NT2/D1 (cell line): ENCODE measurements at regions not wholly inside any gene's neighbourhood (a gene's known extent, or its start where the extent isn't known, plus 50 kb on each side); places are given as distances from the start of the nearest gene placed in this dataset.

Source experiments
- YY1 ChIP-seq: IDR thresholded peaks from 2 replicates; pipeline ENCODE4 v1.6.1; 2011; ENCODE audit not compliant: insufficient read length, insufficient read depth
- ZNF274 ChIP-seq: IDR thresholded peaks from 2 replicates; pipeline ENCODE4 v1.6.1; 2011; ENCODE audit warnings: mild to moderate bottlenecking, low read depth, low read length

DNA sequence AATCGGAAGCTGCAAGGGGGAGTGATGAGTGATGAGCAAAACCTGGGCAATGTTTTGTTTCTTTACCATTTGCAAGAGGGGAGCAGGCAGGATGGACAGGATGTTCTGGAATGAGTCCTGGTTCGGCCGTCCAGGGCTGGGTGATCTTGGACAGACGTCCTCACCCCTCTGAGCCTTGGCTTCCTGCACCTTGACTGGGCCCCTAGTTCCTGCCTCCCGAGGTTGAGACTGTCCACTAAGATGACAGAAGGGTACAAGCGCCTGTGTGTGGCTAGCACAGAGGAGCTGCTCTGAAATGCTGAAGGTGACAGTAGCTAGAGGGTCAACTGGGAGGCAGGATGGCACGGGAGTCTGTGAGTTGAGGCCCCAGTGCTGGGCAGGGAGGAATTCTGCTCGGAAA is 306.2 kb downstream of the MN1 start:
- TF ChIP-seq YY1, result no peak
- no peak for TF ChIP-seq ZNF274
